ENCODE measurements at regions not wholly inside any gene's neighbourhood (a gene's known extent, or its start where the extent isn't known, plus 50 kb on each side); places are given as distances from the start of the nearest gene placed in this dataset.
"Not testable (repeated sequence)": the region's sequence is repeated elsewhere in the genome, so short reads cannot be mapped to it uniquely, and the experiment has no call there.

GRCh38 chr13:50772881-50773280, 70.6 kb downstream of the DLEU7 start:
- TF ChIP-seq EZH2 (IDR thresholded peaks at IDR 0.05; ENCODE audit: borderline replicate concordance, low read depth, low read length, severe bottlenecking); CTCF (IDR thresholded peaks at IDR 0.05; ENCODE audit: borderline replicate concordance, extremely low read depth, low read length, poor library complexity, severe bottlenecking): not testable (repeated sequence)
